HUES48 (cell line): ENCODE measurements at regions not wholly inside any gene's neighbourhood (a gene's known extent, or its start where the extent isn't known, plus 50 kb on each side); places are given as distances from the start of the nearest gene placed in this dataset.

Experiments used
- H3K27ac ChIP-seq: one replicate; pipeline ENCODE4 v1.7.0; 2013; ENCODE audit warnings: low read depth, low read length, inconsistent platforms
- H3K27me3 ChIP-seq: 2 replicates; pipeline ENCODE4 v1.6.1; 2013; ENCODE audit warnings: mild to moderate bottlenecking, low read length; ENCODE audit not compliant: control insufficient read depth, insufficient read depth
- H3K36me3 ChIP-seq: 2 replicates; pipeline ENCODE4 v1.6.1; 2013; ENCODE audit warnings: low read length; ENCODE audit not compliant: control insufficient read depth, insufficient read depth
- H3K4me1 ChIP-seq: 2 replicates; pipeline ENCODE4 v1.6.1; 2013; ENCODE audit warnings: mild to moderate bottlenecking, low read length; ENCODE audit not compliant: control insufficient read depth, insufficient read depth
- H3K4me3 ChIP-seq: 2 replicates; pipeline ENCODE4 v1.5.1; 2013; ENCODE audit warnings: mild to moderate bottlenecking, low read depth, low read length
- H3K9ac ChIP-seq: 2 replicates; pipeline ENCODE4 v1.6.1; 2013; ENCODE audit warnings: mild to moderate bottlenecking, low read depth, low read length, moderate library complexity
- H3K9me3 ChIP-seq: 2 replicates; pipeline ENCODE4 v1.6.1; 2013; ENCODE audit warnings: low read length; ENCODE audit not compliant: control insufficient read depth, insufficient read depth

- Histone ChIP-seq H3K4me1 (0 out of 2 replicates have a peak, but pooled peaks cover 4% of the 10 kb centered on the region), H3K4me3 (no peak overlapping the region), H3K9me3 (no peaks in the 10 kb centered on the region), H3K27ac (no peak overlapping the region), H3K9ac (no peak overlapping the region), H3K27me3 (no peaks in the 10 kb centered on the region), H3K36me3 (no peaks in the 10 kb centered on the region)
Observed at GRCh38 chr4:170657761-170658160, 568.0 kb upstream of the AADAT start.

DNA sequence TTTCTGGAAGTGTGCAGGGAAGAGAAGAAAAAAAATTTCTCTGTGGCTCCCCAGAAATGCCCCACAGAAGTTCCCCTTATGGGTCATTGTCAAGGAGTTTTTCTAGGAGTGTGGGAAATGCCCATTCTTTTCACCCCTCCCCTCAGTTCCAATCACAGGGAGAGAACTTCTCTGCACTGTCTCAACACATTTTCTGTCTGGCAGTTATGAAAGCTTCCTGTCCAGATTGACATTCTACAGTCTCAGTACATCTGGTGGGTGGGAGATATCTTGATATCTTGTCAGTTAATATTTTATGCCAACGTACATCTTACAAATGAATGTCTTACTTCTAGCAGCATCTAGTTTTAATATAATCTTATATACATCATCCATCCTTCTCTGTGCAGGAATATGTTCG lies 566.8 kb upstream of the AADAT start:
- Histone ChIP-seq H3K9me3 (no peaks in the 10 kb centered on the region), H3K27ac (no peak overlapping the region), H3K27me3 (no peaks in the 10 kb centered on the region), H3K4me3 (no peak overlapping the region), H3K9ac (no peak overlapping the region), H3K4me1 (no peaks in the 10 kb centered on the region), H3K36me3 (no peaks in the 10 kb centered on the region)

- Histone ChIP-seq H3K27me3 (no peaks in the 10 kb centered on the region), H3K9me3 (no peaks in the 10 kb centered on the region; the same call in 1 of the 2 replicates), H3K4me3 (no peak overlapping the region), H3K9ac (no peak overlapping the region), H3K36me3 (no peaks in the 10 kb centered on the region), H3K27ac (no peak overlapping the region), H3K4me1 (no peaks in the 10 kb centered on the region)
Observed at GRCh38 chr4:170652571-170652970, 562.8 kb upstream of the AADAT start.

DNA sequence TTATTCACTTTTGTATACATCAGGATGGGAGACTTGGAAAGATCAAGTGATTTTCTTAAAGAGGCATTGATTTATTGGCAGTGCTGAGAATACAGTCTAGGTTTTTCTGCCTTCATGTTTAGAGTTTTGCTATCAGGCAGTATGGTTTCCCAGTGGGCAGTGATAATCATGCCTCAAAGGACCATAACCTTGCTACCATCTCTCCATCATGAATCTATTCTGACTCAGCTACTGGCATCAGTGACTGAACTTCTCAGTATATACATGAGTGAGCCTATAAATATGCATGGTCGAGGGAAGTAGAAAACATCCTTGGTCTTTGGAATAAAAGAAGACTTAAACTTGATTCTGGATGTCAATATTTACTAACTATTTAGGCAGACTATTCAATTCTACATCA lies 562.0 kb upstream of the AADAT start:
- no peaks in the 10 kb centered on the region for H3K27me3 ChIP-seq
- H3K4me3 ChIP-seq: no peak overlapping the region
- H3K36me3 ChIP-seq: no peaks in the 10 kb centered on the region
- no peaks in the 10 kb centered on the region for H3K4me1 ChIP-seq
- no peaks in the 10 kb centered on the region; the same call in 1 of the 2 replicates for H3K9me3 ChIP-seq
- no peak overlapping the region for H3K9ac ChIP-seq
- no peak overlapping the region for H3K27ac ChIP-seq

- H3K27me3 ChIP-seq: no peaks in the 10 kb centered on the region
- no peak overlapping the region for H3K4me3 ChIP-seq
- no peak overlapping the region for H3K9ac ChIP-seq
- H3K4me1 ChIP-seq: no peaks in the 10 kb centered on the region
- no peak overlapping the region for H3K27ac ChIP-seq
- H3K9me3 ChIP-seq: 0 out of 2 replicates have a peak, but pooled peaks cover 6% of the 10 kb centered on the region
- H3K36me3 ChIP-seq: no peaks in the 10 kb centered on the region
Observed at GRCh38 chr4:170627418-170627817, 537.7 kb upstream of the AADAT start.

DNA sequence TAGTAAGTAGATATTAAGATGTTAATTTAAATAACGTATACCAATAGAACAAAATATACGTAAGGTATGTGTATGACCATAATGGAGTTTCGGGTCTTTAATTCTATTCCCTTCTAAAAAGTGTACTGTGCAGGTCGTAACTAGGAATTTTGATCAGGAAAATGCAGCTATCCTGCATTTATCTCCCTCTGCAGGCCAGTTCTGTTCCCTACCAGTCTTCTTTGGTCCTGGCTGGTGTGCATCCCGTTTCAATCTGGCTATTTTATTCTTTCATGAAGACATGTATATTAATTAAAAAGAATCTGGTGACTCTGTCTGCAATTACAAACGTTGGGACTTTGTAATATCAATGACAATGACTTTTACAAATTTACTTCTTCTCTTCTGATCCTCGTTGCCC lies 534.1 kb upstream of the AADAT start:
- no peak overlapping the region for H3K27ac ChIP-seq
- no peaks in the 10 kb centered on the region for H3K9me3 ChIP-seq
- H3K4me1 ChIP-seq: no peaks in the 10 kb centered on the region
- no peaks in the 10 kb centered on the region for H3K36me3 ChIP-seq
- no peaks in the 10 kb centered on the region for H3K27me3 ChIP-seq
- H3K4me3 ChIP-seq: no peak overlapping the region
- H3K9ac ChIP-seq: no peak overlapping the region

- H3K4me1 ChIP-seq: no peaks in the 10 kb centered on the region
- H3K9me3 ChIP-seq: no peaks in the 10 kb centered on the region; the same call in 1 of the 2 replicates
- no peaks in the 10 kb centered on the region for H3K27me3 ChIP-seq
- no peak overlapping the region for H3K27ac ChIP-seq
- H3K4me3 ChIP-seq: no peak overlapping the region
- no peak overlapping the region for H3K9ac ChIP-seq
- H3K36me3 ChIP-seq: no peaks in the 10 kb centered on the region
Observed at GRCh38 chr4:170610434-170610833, 520.7 kb upstream of the AADAT start.

- H3K27ac ChIP-seq: no peak overlapping the region
- no peak overlapping the region for H3K9ac ChIP-seq
- no peak overlapping the region for H3K4me3 ChIP-seq
- no peaks in the 10 kb centered on the region for H3K9me3 ChIP-seq
- no peaks in the 10 kb centered on the region for H3K36me3 ChIP-seq
- H3K27me3 ChIP-seq: no peaks in the 10 kb centered on the region
- no peaks in the 10 kb centered on the region for H3K4me1 ChIP-seq
Observed at GRCh38 chr4:170599894-170600293, 510.1 kb upstream of the AADAT start.

DNA sequence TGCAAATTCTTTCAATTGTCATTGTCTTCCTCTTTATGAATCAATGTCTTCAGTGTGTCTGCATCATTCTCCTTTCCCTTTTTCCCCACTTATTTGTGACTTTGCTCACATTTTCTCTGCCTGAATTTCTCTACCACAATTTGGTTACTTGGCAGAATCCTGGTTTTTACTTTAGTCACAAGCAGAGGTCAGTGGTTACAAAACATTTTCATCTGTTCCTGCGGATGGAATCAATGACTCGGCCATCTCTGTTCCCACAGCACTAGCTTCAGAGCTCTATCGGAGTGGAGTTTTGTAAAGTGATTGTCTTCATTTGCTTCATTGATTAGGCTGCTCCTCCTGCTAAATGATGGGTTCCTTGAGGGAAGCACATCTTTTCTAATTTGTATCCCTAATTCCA lies 501.3 kb upstream of the AADAT start:
- no peaks in the 10 kb centered on the region for H3K36me3 ChIP-seq

DNA sequence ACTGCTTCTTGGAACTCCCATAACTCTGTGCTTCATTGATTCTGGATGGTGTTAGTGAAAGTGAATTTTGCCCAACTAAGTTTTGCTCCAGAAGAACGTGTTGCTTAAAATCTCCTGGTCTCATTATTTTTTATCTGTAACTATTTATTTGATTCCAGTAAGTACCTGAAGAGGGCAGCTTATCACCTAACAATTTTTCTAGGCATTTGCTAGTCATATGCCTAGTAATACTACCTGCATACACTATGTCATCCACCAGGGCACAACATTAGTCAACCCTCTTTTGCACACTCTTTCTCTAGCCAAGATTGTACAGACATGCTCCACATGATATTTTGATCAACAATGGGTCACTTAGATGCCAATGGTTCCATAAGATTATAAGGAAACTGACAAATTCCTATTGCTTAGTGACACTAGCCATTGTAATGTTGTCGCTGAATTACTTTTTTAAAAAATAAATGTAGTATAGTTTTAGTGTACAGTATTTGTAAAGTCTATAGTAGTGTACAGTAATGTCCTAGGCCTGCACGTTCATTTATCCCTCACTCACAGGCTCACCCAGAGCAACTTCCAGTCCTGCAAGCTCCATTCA lies 499.9 kb upstream of the AADAT start:
- Histone ChIP-seq H3K9ac (no peak overlapping the region), H3K4me3 (no peak overlapping the region), H3K4me1 (0 out of 2 replicates have a peak, but pooled peaks cover 4% of the 10 kb centered on the region), H3K27me3 (no peaks in the 10 kb centered on the region), H3K36me3 (no peaks in the 10 kb centered on the region), H3K9me3 (no peaks in the 10 kb centered on the region), H3K27ac (no peak overlapping the region)

More for the DNA sequence above, 501.3 kb upstream of the AADAT start:
- Histone ChIP-seq H3K4me3 (no peak overlapping the region), H3K9ac (no peak overlapping the region), H3K4me1 (0 out of 2 replicates have a peak, but pooled peaks cover 4% of the 10 kb centered on the region), H3K27me3 (no peaks in the 10 kb centered on the region), H3K9me3 (no peaks in the 10 kb centered on the region), H3K27ac (no peak overlapping the region)

GRCh38 chr4:170581969-170582368 lies 492.2 kb upstream of the AADAT start:
- no peak overlapping the region for H3K4me3 ChIP-seq
- no peaks in the 10 kb centered on the region for H3K27me3 ChIP-seq
- H3K36me3 ChIP-seq: no peaks in the 10 kb centered on the region
- no peaks in the 10 kb centered on the region for H3K9me3 ChIP-seq
- H3K9ac ChIP-seq: no peak overlapping the region
- no peak overlapping the region for H3K27ac ChIP-seq
- H3K4me1 ChIP-seq: peaks cover 8% of the 10 kb centered on the region; the same call in 1 of the 2 replicates
